Osteoblast (primary cell): ENCODE measurements at regions not wholly inside any gene's neighbourhood (a gene's known extent, or its start where the extent isn't known, plus 50 kb on each side); places are given as distances from the start of the nearest gene placed in this dataset.

Source experiments
- DNase-seq: peaks from one replicate; pipeline ENCODE4 v3.0.0; 2011; ENCODE audit warnings: low spot score, mixed read lengths; ENCODE audit not compliant: insufficient read length; ENCODE audit errors: missing footprints
- H2AFZ ChIP-seq: 2 replicates; pipeline ENCODE4 v1.6.0; 2011; ENCODE audit warnings: mild to moderate bottlenecking, low read length
- H3K27ac ChIP-seq: 2 replicates; pipeline ENCODE4 v1.5.1; 2011; ENCODE audit warnings: mild to moderate bottlenecking, low read depth, low read length, moderate library complexity
- H3K27me3 ChIP-seq: 2 replicates; pipeline ENCODE4 v1.6.0; 2012; ENCODE audit warnings: mild to moderate bottlenecking, control low read depth, inconsistent platforms, low read length, moderate library complexity; ENCODE audit not compliant: insufficient read depth
- H3K36me3 ChIP-seq: 2 replicates; pipeline ENCODE4 v1.5.1; 2011; ENCODE audit warnings: mild to moderate bottlenecking, low read length, control low read depth, moderate library complexity; ENCODE audit not compliant: insufficient read depth
- H3K4me1 ChIP-seq: 2 replicates; pipeline ENCODE4 v1.5.1; 2011; ENCODE audit warnings: mild to moderate bottlenecking, low read length, control low read depth, moderate library complexity; ENCODE audit not compliant: insufficient read depth
- H3K4me2 ChIP-seq: 2 replicates; pipeline ENCODE4 v1.6.0; 2011; ENCODE audit warnings: mild to moderate bottlenecking, low read length; ENCODE audit not compliant: insufficient read depth
- H3K4me3 ChIP-seq: fragments of 200-600 bp; sonication (generic); 3 replicates; pipeline ENCODE4 v1.5.1; 2012; ENCODE audit warnings: mild to moderate bottlenecking, low read length, inconsistent platforms; ENCODE audit not compliant: insufficient read depth
- H3K79me2 ChIP-seq: 2 replicates; pipeline ENCODE4 v1.6.0; 2012; ENCODE audit warnings: mild to moderate bottlenecking, low read length, control low read depth, inconsistent platforms; ENCODE audit not compliant: insufficient read depth
- H3K9me3 ChIP-seq: 2 replicates; pipeline ENCODE4 v1.5.1; 2011; ENCODE audit warnings: low read depth, low read length, control low read depth
- H4K20me1 ChIP-seq: 2 replicates; pipeline ENCODE4 v1.6.0; 2012; ENCODE audit warnings: mild to moderate bottlenecking, low read length, control low read depth; ENCODE audit not compliant: insufficient read depth
- CTCF ChIP-seq: IDR thresholded peaks from 2 replicates; pipeline ENCODE4 v1.5.1; 2011; ENCODE audit warnings: mild to moderate bottlenecking, low read depth, low read length, moderate library complexity; ENCODE audit errors: extremely low read depth

- no peak for TF ChIP-seq CTCF
- Histone ChIP-seq H3K79me2 (no peaks in the 10 kb centered on the region), H3K27ac (no peak overlapping the region), H2AFZ (no peak overlapping the region), H3K4me1 (no peaks in the 10 kb centered on the region), H3K4me3 (no peak overlapping the region), H3K36me3 (no peaks in the 10 kb centered on the region), H3K4me2 (no peak overlapping the region), H3K27me3 (no peaks in the 10 kb centered on the region), H4K20me1 (no peaks in the 10 kb centered on the region), H3K9me3 (no peaks in the 10 kb centered on the region)
- DNase-seq, result no peak
Measured at GRCh38 chr11:107183953-107184352, 165.7 kb upstream of the GUCY1A2 start.

GRCh38 chr11:107182978-107183377, 164.7 kb upstream of the GUCY1A2 start:
- H3K27me3 ChIP-seq, result no peaks in the 10 kb centered on the region
- H3K4me1 ChIP-seq, result no peaks in the 10 kb centered on the region
- H3K27ac ChIP-seq, result no peak overlapping the region
- no peaks in the 10 kb centered on the region for H3K9me3 ChIP-seq
- no peaks in the 10 kb centered on the region for H4K20me1 ChIP-seq
- H3K4me2 ChIP-seq, result no peak overlapping the region
- no peaks in the 10 kb centered on the region for H3K79me2 ChIP-seq
- H3K36me3 ChIP-seq, result no peaks in the 10 kb centered on the region
- no peak for TF ChIP-seq CTCF
- DNase-seq, result peak; percentile 13
- no peak overlapping the region for H2AFZ ChIP-seq
- H3K4me3 ChIP-seq, result no peak overlapping the region

- no peak overlapping the region for H3K4me2 ChIP-seq
- H3K4me3 ChIP-seq, result no peak overlapping the region
- no peaks in the 10 kb centered on the region for H3K27me3 ChIP-seq
- no peaks in the 10 kb centered on the region for H3K79me2 ChIP-seq
- H3K36me3 ChIP-seq, result no peaks in the 10 kb centered on the region
- no peaks in the 10 kb centered on the region for H3K9me3 ChIP-seq
- TF ChIP-seq CTCF, result no peak
- no peak overlapping the region for H2AFZ ChIP-seq
- no peak overlapping the region for H3K27ac ChIP-seq
- no peak for DNase-seq
- no peaks in the 10 kb centered on the region for H3K4me1 ChIP-seq
- H4K20me1 ChIP-seq, result no peaks in the 10 kb centered on the region
Measured at GRCh38 chr11:107180236-107180635, 162.0 kb upstream of the GUCY1A2 start.

GRCh38 chr11:107179829-107180228, 161.6 kb upstream of the GUCY1A2 start:
- Histone ChIP-seq H3K36me3 (no peaks in the 10 kb centered on the region), H4K20me1 (no peaks in the 10 kb centered on the region), H3K79me2 (no peaks in the 10 kb centered on the region), H3K4me3 (no peak overlapping the region), H3K4me2 (no peak overlapping the region), H3K27ac (no peak overlapping the region), H3K27me3 (no peaks in the 10 kb centered on the region), H2AFZ (no peak overlapping the region), H3K4me1 (no peaks in the 10 kb centered on the region), H3K9me3 (no peaks in the 10 kb centered on the region)
- no peak for DNase-seq
- no peak for TF ChIP-seq CTCF
